Inflammatory macrophage treated with lipopolysaccharide for 4 hours (primary cell): ENCODE measurements at regions not wholly inside any gene's neighbourhood (a gene's known extent, or its start where the extent isn't known, plus 50 kb on each side); places are given as distances from the start of the nearest gene placed in this dataset.
"Not testable (repeated sequence)": the region's sequence is repeated elsewhere in the genome, so short reads cannot be mapped to it uniquely, and the experiment has no call there.

ENCODE experiments used
- DNase-seq: peaks from one replicate; pipeline ENCODE4 v3.0.0-alpha.2; 2020

DNA sequence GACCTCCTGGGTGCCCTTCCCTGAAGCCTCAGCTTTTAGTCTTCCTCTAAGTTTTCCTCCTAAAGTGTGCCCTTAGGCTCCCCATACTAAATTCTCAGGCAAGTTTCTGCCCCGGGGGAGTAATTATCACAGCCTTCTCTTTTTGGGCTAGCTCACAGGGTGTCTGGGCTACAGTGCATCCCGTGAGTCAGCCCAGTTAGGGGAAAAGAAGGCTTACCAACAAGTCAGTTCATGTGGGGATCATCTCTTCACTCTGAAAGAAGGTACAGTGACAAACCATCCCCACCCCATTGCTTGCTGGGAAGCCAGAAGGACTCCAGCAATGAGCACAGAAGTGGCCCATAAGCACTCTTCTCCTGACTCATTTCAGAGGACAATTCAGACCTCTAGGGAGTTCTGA, 134.7 kb upstream of the FAM9C start:
- DNase-seq, result no peak

DNA sequence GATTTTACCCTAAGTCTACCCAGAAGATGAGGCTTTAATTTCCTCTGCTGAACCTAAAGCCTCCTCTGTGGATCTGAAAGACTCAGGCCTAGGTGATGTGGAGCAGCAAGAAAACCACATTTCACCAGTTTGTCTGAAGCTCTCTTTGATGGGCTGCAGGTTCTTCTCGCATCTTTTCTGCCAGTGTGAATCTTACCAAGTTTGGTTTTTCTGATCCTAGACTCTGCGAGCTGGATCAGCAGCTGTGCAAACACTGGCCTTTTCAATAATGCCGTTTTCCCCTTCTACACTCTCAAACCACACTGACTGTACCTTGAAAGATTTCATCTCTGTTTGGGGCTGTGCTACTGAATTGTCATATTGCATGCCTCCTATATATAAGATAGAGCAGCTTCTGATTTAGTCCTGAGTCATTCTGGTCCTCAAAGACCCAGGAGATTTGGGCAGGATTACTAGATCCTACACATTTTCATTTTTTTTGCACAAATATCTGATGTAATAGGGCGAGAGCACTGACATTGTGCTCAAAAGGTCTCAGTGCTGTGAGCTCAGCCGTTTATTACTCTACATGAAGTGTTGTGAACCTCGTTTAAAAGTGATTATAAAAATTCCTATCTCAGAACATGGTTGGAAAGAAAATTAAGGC, 133.6 kb upstream of the FAM9C start:
- no peak for DNase-seq

DNA sequence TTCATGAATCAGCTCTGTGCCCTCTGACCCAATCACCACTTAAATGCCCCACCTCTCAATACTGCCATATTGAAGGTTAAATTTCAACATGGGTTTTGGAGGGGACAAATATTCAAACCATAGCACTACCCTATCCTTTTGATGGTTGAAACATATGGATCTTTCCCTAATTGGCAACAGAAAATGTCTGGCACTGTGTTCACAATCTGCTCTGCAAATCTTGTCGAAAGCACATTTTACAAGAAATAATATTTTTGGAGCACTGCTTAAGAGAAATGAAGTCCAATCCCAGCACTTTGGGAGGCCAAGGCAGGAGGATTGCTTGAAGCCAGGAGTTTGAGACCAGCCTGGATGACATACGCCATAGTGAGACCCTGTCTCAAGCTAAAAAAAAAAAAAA, 130.6 kb upstream of the FAM9C start:
- no peak for DNase-seq

DNA sequence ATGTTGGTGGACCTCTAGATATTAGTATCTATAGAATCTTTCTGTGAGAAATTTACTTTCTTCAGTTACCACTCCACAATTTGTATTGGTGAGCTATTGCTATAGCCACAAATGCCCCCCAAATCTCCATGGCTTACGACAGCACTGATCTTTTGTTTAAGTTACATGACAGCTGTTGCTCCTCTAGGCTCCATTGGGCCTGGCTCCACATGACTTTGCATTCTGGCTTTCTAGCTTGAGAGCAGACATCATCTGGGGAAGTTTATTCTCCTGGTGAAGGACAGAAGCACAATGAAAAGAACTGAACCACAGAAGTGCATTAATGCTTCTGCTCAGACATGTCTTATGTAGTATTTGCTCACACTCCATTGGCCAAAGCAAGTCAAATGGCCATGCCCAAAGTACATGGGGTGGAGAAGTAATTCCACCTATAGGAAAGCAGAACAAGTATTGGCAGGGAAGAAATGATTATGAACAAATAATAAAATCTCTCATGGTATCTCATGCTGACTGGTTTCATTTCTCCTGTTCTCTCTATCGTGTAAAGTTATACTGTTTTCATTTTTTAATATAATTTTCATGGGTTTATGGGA, 126.6 kb upstream of the FAM9C start:
- no peak for DNase-seq

DNA sequence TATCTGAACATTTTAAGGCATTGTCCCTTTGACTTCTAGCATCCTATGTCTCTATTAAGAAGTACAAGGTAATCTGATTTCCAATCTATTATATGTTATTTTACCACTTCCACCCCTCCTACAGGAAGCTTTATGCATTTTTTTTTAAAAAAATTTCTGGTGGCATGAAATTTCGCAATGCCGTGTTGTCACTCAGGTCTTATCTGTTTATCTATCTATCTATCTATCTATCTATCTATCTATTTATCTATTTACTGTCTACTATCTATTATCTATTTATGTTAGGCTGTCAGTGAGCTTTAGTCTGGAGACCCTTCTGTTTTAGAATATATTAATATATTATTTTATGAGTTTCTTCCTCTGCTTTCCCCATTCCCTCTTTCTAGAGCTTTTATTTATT, 125.3 kb upstream of the FAM9C start:
- no peak for DNase-seq

DNA sequence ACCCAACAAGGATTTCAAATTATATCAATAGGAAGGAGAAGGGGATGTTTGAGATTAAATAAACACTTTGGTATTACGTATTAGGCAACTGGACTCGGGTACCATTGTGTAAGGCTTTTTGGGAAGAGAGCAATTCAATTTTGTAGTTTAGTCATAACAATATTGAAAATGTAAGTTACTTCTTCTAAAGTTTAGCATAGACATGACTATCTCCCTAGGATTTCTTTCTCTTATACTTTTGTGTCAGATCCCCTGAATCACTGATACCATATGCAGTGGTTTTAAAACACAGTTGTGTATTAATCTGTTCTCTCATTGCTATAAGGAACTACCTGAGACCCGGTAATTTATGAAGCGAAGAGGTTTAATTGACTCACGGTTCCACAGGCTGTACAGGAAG, 123.8 kb upstream of the FAM9C start:
- peak; percentile 80 for DNase-seq

DNA sequence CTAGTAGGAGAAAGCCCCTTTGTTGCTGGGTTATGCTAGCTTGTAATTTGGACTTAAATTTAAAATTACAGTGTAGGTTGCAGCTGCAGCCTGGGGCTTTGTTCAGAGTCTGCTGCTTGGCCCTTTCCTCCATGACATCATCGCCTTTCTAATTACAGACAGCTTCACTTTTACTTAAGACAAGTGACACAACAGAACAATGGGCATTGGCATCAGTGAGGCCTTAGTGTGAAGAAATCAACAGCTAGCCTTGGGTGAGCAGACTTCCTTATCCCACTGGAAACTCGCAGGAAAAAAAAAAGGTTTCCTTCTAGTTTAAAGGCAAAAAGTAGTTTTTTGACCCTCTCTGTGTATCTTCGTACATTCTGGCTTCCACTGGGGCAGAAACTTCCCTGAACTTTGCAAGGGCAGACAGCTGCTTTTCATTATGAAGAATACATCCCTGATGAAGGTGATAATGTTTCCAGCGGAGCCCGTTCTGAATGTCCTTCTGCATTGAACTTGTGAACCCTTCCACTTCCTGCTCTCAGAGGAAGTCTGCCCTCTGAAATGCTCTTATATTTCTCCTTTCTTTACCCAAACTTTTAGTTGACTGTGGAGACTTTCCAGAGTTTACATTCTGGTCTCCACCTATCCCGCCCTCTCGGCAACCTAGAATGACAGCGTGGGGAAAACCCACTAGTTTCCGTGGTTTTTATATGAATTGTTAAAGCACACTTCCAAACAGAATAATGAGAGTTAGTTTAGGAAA, 123.2 kb upstream of the FAM9C start:
- peak; percentile 81 for DNase-seq

DNA sequence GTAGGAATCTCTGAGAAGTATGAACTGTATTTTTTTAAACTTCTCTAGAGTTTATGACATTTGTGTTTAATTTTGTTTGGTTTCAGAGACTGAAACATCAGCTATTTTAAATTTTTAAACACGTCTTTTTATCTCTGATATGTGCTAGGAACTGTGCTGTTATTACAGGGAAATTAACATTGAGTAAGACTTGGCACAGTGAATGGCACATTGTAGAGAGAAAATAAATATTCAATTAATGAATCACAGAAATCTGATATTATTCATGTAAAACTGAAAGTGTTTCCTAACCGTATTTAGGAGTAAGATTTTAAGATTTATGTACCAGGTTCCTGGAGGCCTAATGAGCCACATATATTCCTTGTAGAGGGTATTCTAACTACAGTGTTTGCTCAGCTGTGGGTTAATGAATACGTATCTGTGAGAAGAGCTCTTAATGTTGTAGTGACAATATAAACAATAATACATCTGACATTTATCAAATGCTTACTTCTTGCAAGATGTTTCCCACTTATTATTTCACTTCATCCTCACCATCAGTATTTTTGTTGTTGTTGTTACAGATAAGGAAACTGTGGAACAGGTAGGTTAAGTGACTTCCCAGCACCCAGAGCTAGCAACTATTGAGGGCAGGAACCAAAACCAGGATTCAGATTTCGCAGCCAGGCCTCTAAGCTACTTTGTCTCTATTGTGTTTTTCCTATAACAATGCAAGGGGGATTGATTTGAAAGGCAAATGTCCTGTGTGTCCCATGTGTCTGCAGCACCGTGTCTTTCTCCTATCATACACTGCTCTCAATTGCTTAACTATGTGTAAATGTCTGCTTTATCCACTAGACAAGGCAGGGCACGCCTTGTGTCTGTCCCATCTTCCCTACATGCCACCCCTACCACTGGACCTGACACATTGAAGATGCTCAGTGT, 121.1 kb upstream of the FAM9C start:
- no peak for DNase-seq

DNA sequence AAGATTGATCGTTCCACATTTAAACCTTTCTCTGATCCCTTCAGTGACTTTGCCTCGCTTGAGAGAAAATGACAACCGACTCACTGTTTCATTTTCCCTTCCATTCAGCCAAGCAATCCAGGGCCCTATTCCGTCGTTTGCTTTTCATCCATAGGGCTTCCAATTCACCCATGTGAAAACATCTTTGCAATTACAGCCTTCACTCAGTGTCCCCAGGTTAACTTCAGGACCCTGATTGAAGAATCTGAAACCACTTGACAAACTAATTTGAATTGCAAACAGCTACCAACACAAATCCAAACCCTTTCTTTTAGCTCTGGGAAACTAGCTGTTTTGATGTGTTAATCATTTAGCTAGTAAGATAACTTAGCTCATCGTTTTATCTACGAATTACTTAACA, 120.2 kb upstream of the FAM9C start:
- no peak for DNase-seq

DNA sequence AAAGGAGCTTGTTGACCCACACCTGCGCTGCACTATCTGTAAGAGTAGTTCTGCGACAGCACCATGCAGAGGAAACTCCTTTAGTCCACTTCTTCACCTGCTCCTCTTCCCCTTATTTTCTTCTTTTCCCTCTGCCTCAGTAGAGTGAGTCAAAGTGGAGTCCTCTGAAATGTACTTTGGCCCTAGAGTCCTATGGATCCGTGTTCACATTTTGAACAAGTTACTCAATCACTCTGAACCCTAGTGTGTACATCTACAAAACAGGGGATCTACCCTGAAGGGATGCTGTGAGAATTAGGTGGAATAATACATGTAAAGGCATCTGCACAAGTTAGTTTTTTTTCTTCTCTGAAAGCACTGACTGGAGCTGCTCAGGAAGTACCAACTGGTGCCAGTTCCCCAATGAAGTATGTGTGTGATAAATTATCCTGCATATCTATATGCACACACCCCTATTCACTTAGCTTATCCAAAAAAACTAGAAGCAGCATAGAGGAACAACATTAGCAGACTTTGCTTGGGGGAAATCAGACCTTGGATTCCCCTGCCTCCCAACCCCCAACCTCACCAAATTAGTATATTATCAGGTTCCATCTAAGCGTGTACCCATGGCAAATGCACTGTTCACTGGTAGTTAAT, 118.5 kb upstream of the FAM9C start:
- DNase-seq, result no peak

DNA sequence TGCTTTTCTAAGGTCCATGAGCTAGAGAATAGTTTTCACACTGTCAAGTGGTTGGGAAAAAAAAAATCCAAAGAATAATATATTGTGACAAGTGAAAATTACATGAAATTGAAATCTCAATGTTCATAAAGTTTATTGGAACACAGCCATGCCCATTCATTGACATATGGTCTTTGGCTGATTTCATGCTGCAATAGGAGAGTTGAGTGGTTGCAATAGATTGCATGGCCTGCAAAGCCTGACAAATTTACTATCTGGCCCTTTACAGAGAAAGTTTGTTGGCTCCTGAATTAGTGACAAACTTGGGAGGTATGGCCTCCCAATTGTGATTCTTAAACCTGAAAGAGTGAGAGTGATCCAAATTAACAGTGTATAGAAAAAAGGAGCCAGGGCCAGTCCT, 115.5 kb upstream of the FAM9C start:
- DNase-seq, result no peak

DNA sequence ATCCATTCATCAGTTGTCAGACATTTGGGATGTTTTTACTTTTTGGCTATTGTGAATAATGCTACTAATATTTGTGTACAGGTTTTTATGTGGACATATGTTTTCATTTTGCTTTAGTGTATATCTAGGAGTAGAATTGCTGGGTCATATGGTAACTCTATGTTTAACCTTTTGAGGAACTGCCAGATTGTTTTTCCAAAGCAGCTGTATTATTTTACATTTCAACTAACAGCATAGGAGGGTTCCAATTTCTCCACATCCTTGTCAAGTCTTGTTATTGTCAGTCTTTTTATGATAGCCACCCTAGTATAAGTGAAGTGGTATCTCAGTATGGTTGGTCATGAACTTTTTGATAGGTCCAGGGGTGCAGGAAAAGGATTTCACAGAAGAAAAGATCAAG, 114.5 kb upstream of the FAM9C start:
- no peak for DNase-seq

DNA sequence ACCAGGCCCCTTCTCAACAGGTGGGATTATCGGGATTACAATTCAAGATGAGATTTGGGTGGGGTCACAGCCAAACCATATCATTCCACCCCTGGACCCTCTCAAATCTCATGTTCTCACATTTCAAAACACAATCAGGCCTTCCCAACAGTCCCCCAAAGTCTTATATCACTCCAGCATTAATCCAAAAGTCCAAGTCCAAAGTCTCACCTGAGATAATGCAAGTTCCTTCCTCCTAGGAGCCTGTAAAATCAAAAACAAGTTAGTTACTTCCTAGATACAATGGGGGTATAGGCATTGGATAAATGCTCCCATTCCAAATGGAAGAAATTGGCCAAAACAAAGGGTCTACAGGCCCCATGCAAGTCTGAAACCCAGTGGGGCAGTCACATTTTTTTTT, 111.1 kb upstream of the FAM9C start:
- not testable (repeated sequence) for DNase-seq

DNA sequence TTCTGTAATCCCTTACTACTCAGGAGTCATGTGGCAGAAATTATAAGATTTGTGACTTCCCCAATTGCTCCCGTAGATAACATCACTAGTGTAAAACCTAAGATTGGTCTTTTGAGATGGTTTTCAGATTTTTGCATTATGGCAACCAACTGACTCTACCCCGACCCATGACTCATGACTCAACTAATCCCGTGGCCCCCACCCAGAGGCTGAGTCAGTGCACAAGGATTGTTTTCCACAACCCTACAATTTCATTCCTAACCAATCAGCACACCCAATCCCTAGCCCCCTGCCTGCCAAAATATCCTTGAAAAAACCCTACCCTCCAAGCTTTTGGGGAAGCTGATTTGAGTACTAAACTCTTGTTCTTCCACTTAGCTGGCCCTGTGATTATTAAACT, 109.4 kb upstream of the FAM9C start:
- DNase-seq, result peak; percentile 32

DNA sequence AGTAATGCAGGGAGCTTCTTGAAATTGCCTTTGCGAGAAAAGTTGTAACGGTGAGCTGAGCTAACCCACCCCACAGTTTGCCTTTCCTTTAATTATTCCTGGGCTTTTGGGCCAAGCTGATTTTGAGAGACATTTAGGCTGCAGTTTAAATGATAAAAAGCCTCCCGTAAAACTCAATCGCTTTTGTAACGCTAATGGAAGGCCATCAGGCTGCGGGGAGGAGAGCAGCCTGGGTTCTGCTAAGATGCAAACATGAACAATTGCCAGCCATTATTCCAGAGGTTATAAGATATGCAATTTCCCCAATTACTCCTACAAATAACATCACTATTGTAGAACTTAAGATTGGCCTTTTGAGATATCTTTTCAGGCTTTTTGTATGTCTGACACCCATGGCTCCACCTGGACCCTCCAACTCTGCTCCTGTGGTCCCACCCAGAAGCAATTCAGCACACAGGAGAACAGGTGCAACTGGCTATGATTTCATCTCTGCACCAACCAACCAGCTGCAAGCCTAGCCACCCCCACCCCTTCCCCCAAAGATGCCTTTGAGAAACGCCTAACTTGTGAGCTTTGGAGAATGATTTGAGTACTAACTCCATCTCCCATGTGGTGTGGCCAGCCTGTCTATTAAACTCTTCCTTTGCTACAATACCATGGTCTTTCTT, 108.2 kb upstream of the FAM9C start:
- DNase-seq, result no peak

DNA sequence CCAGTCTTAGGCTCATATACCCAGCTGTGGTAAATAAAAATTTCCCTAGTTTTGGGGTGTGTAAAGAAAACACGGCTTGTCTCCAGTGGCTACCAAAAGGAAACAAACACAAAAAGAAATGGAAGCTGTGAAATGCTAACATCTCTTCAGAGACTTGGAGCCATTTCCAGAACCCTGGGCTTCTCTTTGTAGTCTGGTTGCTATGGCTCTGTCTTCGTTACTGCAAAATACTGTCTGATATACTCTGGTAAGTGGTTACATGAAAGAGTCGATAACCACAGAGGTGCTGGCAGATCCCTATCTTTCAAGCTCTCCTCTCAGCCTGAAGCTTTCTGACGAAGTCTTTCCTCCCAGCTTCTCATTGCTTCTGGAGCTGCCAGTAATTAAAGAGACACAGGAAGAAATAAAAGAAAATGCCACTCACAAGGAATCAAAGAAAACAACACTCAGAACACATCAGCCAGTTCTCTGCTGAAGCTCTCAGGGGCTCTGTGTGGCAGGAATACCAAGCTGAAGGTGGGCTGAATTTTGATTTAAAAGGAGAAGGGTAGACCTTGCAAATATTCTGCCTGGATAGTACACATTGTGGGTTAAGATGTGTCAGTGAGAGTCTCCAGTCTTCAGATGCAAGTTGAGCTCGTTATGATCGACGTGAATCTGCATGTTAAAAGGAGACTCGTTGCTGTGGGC, 107.6 kb upstream of the FAM9C start:
- no peak for DNase-seq

DNA sequence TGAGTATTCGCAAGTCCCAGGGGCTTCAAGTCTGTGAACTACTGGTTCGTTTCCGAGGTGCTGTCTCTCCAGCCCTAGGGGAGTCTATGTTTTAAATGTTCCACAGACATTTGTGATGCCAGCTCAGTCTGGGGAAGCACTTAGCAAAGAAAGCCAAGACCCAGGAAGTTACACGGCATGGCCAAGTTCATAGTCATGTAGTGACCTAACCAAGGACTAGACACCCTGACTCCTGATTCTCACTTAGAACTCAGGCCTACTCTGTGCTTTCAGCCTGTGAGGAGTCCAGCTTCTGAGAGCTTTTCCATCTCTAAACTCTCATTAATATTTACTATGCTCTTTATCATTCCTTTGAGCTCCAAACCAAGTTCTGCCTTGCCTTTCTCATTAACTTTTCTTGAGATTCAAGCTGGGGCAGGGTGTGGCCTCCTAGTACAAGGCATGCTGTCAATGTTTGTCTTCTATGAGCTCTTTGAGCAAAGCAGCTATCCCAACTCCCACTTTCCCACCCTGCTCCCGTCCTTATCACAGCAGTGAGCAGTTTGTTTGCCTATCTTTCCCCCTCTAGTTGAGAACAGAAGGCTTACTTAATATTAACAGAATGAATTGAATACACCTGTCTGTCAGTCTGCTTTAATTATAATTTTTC, 105.4 kb upstream of the FAM9C start:
- no peak for DNase-seq

DNA sequence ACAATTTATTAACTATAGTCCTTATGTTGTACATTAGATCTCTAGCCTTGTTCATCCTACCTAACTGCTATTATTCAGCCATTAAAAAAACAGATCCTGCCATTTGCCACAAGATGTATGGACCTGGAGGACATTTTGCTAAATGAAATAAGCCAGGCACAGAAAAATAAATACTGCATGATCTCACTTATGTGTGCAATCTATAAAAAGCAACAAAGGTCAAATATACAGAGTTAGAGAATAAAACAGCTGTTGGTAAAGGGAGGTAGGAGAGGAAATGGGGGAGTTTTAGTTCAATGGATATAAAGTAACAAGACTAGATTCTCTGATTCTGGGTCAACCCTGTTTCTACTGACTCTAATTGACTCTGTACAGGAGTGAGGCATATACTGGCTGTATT, 103.3 kb upstream of the FAM9C start:
- no peak for DNase-seq

DNA sequence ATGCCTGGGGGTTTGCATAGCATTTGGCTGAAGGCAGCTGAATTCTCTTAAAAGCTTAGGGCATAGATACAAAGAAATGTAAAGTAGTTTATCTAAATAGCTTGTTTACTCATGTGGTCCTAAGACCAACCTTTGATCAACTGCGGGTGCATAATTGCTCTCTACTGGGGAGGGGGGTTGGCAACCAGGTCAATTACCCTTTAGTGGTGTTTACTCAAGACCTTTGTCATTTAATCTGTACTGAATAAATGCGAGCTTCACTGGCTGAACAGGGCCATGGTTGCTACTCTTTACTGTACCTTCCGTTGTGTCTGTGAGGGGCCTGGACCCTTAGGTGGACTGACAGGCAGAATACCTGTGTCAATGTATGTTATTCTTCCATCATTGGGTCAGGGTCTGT, 102.7 kb upstream of the FAM9C start:
- DNase-seq, result no peak

DNA sequence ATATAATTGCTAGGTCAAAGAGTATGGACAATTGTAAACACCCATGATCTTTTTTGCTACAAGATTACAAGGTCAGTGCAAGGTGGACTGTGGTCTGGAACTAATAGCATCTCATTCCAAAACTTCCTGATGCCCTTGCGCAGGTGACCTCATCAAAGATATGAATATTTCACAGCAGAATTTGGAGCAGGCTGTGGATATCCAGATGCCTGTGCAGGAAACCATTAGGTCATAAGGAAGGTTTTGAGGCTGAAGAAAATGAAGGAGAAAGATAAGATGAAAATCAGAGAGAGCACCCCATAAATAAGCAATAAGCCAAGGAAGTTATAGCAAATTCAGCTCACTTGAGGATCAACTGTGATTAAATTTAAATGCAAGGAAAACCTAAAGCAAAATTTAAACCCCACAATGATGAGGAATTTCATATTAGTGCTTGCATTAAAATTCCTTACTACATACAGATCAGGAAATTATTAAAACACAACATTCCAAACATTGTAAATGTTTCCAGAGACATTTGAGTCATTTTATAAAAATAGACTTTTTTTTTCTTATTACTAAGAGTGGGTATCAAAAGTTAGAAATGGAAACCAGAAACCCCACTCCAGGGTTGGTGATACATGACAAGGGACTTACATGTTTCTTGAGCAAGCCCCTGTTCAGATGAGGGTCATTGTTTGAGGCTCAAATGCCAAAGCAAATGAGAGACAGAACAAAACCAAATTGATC, 100.7 kb upstream of the FAM9C start:
- DNase-seq, result no peak
